ENCODE measurements at regions not wholly inside any gene's neighbourhood (a gene's known extent, or its start where the extent isn't known, plus 50 kb on each side); places are given as distances from the start of the nearest gene placed in this dataset.

- no peak for DNase-seq
These were observed 1391.9 kb downstream of the TBC1D22A start for GRCh38 chr22:48154169-48154942.

GRCh38 chr22:48153726-48154125, 1391.3 kb downstream of the TBC1D22A start:
- DNase-seq, result no peak

- DNase-seq, result no peak
These were observed 1390.5 kb downstream of the TBC1D22A start for GRCh38 chr22:48152916-48153315.

GRCh38 chr22:48152164-48152775, 1389.8 kb downstream of the TBC1D22A start:
- no peak for DNase-seq

- no peak for DNase-seq
These were observed 1389.2 kb downstream of the TBC1D22A start for GRCh38 chr22:48151641-48152040.

- no peak for DNase-seq
These were observed 1385.4 kb downstream of the TBC1D22A start for GRCh38 chr22:48147831-48148230.

- DNase-seq, result no peak
These were observed 1385.0 kb downstream of the TBC1D22A start for GRCh38 chr22:48147404-48147803.

GRCh38 chr22:48146426-48146825, 1384.0 kb downstream of the TBC1D22A start:
- DNase-seq, result no peak

- DNase-seq, result no peak
These were observed 1383.3 kb downstream of the TBC1D22A start for GRCh38 chr22:48145738-48146137.

- no peak for DNase-seq
These were observed 1381.9 kb downstream of the TBC1D22A start for GRCh38 chr22:48144318-48144717.

GRCh38 chr22:48143856-48144255, 1381.4 kb downstream of the TBC1D22A start:
- DNase-seq, result no peak

- DNase-seq, result no peak
These were observed 1379.9 kb downstream of the TBC1D22A start for GRCh38 chr22:48142388-48142787.

- no peak for DNase-seq
These were observed 1378.9 kb downstream of the TBC1D22A start for GRCh38 chr22:48141301-48141700.

- no peak for DNase-seq
These were observed 1377.9 kb downstream of the TBC1D22A start for GRCh38 chr22:48140261-48140813.

GRCh38 chr22:48139776-48140175, 1377.3 kb downstream of the TBC1D22A start:
- no peak for DNase-seq

- DNase-seq, result no peak
These were observed 1376.4 kb downstream of the TBC1D22A start for GRCh38 chr22:48138855-48139254.

- no peak for DNase-seq
These were observed 1376.0 kb downstream of the TBC1D22A start for GRCh38 chr22:48138427-48138826.

- no peak for DNase-seq
These were observed 1375.2 kb downstream of the TBC1D22A start for GRCh38 chr22:48137640-48138039.

- DNase-seq, result no peak
These were observed 1373.1 kb downstream of the TBC1D22A start for GRCh38 chr22:48135592-48135991.

GRCh38 chr22:48125416-48125815, 1363.0 kb downstream of the TBC1D22A start:
- no peak for DNase-seq

GRCh38 chr22:48121984-48122383, 1359.5 kb downstream of the TBC1D22A start:
- no peak for DNase-seq

- no peak for DNase-seq
These were observed 1356.2 kb downstream of the TBC1D22A start for GRCh38 chr22:48118654-48119053.

- DNase-seq, result no peak
These were observed 1354.4 kb downstream of the TBC1D22A start for GRCh38 chr22:48116871-48117270.
